NT2/D1 (cell line): ENCODE measurements at regions not wholly inside any gene's neighbourhood (a gene's known extent, or its start where the extent isn't known, plus 50 kb on each side); places are given as distances from the start of the nearest gene placed in this dataset.

ENCODE experiments used
- DNase-seq: peaks from one replicate; pipeline ENCODE4 v3.0.0-alpha.2; 2011; ENCODE audit warnings: low read depth, low spot score
- H3K27me3 ChIP-seq: 2 replicates; pipeline ENCODE4 v1.6.0; 2011; ENCODE audit warnings: mild to moderate bottlenecking; ENCODE audit not compliant: insufficient read length, insufficient read depth
- H3K36me3 ChIP-seq: 2 replicates; pipeline ENCODE4 v1.6.1; 2011; ENCODE audit warnings: mild to moderate bottlenecking, low read length, mixed read lengths; ENCODE audit not compliant: insufficient read depth, insufficient read length
- H3K4me1 ChIP-seq: 2 replicates; pipeline ENCODE4 v1.5.1; 2011; ENCODE audit not compliant: insufficient read depth, insufficient read length
- H3K4me3 ChIP-seq: 2 replicates; pipeline ENCODE4 v1.5.1; 2011; ENCODE audit warnings: low read depth; ENCODE audit not compliant: insufficient read length
- H3K9ac ChIP-seq: 2 replicates; pipeline ENCODE4 v1.6.0; 2011; ENCODE audit warnings: low read depth; ENCODE audit not compliant: insufficient read length
- H3K9me3 ChIP-seq: 2 replicates; pipeline ENCODE4 v1.5.1; 2011; ENCODE audit warnings: mild to moderate bottlenecking, low read length; ENCODE audit not compliant: insufficient read depth
- SUZ12 ChIP-seq: IDR thresholded peaks from 2 replicates; pipeline ENCODE4 v1.6.1; 2011; ENCODE audit not compliant: insufficient read length, insufficient read depth; ENCODE audit errors: extremely low read depth
- YY1 ChIP-seq: IDR thresholded peaks from 2 replicates; pipeline ENCODE4 v1.6.1; 2011; ENCODE audit not compliant: insufficient read length, insufficient read depth
- ZNF274 ChIP-seq: IDR thresholded peaks from 2 replicates; pipeline ENCODE4 v1.6.1; 2011; ENCODE audit warnings: mild to moderate bottlenecking, low read depth, low read length

DNA sequence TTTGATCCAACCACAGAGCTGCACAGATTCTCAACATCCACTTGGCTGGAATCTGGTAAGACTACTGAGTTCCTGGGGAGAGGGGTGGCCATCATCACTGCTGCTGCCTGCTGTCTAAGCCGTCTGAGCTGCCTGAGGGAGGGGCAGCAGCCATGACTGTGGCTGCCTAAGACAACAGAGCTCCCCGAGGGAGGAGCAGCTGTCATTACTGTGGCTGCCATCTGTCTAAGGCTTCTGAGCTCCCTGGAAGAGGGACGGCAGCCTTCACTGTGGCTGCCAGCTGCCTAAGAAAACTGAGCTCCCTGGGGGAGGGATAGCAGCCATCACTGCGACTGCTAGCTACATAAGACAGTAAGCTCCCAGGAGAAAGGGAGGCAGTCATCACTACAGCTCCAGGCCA lies 584.4 kb downstream of the NR4A2 start:
- Histone ChIP-seq H3K9me3 (no peaks in the 10 kb centered on the region), H3K4me3 (no peak overlapping the region), H3K4me1 (no peaks in the 10 kb centered on the region), H3K36me3 (no peaks in the 10 kb centered on the region), H3K9ac (no peak overlapping the region), H3K27me3 (no peaks in the 10 kb centered on the region)
- no peak for DNase-seq
- TF ChIP-seq YY1 = no peak
- no peak for TF ChIP-seq SUZ12
- no peak for TF ChIP-seq ZNF274

DNA sequence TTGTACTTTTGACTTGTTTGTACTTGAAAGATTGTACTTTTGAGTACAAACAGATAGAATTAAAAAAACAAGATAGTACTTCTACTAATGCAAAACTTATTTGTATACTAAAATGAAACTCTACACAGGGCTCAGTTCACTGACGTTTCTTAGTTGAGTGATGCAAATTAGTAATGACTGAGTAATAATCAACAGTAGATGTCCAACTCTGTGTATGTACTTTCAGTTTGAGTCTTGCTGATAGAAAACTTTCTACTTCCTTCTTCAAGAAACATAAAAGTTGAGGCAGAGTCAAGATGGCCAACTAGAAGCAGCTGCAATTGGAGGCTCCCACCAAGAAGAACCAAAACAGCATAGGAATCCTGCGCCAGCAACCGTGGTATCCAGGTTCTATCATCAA lies 585.0 kb downstream of the NR4A2 start:
- DNase-seq = no peak
- no peak for TF ChIP-seq SUZ12
- TF ChIP-seq ZNF274 = no peak
- no peak for TF ChIP-seq YY1
- H3K9ac ChIP-seq = no peak overlapping the region

DNA sequence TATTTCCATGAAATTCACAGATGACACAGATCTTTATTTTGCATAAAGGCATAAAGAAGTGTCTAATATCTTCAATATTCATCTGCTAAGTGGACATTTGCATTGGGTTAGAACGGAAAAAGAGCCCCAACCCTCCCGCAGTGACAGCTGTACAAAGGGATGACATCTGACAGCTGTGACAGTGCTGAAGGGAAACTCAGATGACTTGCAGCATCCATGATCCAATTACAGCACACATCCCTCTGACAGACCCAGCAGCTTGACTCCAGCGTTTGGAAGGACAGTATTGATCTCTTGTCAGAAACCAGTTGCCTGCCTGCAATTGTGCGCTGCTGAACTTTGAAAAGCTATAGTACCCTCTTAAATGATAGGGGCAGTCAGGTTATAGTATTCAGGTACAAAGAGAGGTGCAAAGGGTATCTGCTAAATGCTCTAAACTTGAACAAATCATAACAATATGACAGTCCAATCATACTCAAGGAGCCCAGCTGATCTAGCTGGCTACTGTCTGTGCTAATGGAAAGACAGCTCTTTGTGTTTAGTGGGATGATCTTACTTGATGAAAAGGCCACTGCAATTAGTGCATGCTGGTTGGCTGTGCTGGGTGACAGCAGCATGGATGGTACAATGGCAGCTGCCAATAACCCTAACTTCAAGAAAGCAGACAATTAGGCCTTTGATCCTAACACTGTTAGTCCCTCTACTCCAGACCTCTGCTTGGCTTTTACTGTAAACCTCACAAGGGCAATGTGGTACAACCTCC lies 599.2 kb downstream of the NR4A2 start:
- Histone ChIP-seq H3K4me3 (no peak overlapping the region), H3K9me3 (no peaks in the 10 kb centered on the region), H3K9ac (no peak overlapping the region), H3K36me3 (no peaks in the 10 kb centered on the region), H3K4me1 (peaks cover 2% of the 10 kb centered on the region), H3K27me3 (no peaks in the 10 kb centered on the region)
- DNase-seq = no peak
- TF ChIP-seq SUZ12 (no peak), ZNF274 (no peak), YY1 (no peak)

More for the DNA sequence above, 585.0 kb downstream of the NR4A2 start:
- Histone ChIP-seq H3K36me3 (no peaks in the 10 kb centered on the region), H3K4me1 (no peaks in the 10 kb centered on the region), H3K27me3 (no peaks in the 10 kb centered on the region), H3K4me3 (no peak overlapping the region), H3K9me3 (no peaks in the 10 kb centered on the region)

DNA sequence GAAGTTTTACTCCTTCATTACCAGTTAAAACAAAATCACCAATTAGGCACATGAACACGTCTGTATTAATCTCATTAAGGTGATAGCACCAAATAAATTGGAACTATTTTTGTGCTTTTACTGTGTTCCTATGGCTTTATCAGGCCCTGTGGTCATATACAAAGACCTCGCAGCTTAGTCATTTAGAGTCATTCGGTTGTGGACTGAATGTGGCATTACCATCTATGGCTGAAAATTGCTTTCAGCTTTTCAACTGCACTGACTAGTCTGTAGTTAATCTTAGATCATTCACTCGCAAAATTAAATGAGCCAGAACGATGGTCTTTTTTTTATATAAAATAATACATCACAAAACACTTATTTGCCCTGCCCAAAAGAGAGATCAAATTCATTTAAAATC lies 601.7 kb downstream of the NR4A2 start:
- Histone ChIP-seq H3K27me3 (no peaks in the 10 kb centered on the region), H3K9ac (no peak overlapping the region), H3K36me3 (no peaks in the 10 kb centered on the region), H3K9me3 (no peaks in the 10 kb centered on the region), H3K4me3 (no peak overlapping the region), H3K4me1 (peaks cover 2% of the 10 kb centered on the region)
- TF ChIP-seq SUZ12 (no peak), YY1 (no peak), ZNF274 (no peak)
- DNase-seq = no peak

DNA sequence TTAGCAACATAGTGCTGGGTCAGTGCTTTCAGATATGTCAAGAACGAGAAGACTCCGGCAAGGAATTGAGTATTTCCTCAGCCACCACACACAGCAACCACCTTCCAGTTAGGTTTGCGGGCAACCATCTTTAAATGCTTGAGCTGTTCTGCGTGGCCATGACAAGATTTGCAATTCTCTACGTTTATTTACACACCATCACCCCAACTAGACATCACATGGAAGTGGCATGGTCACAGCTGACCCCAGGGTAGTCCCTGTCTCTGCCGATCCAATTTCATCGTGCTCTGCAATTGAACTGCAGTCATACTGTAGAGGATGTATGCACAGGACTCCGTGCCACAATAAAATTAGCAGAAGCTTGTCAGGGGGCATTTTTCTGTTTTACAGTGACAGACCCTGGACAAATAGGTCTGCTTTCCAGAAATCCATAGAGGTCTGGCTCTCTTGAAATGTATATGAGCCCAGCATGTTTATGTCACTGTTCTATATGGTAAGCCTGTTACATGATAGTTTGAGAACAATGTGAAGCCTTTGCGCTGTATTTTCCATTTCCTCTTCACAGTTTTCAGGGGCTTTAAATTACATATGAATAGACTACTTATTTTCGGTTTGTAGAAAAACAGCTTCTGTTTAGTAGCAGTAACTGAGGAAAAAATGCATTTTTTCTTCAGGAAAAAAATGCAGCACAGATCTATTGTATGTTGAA lies 605.2 kb downstream of the NR4A2 start:
- TF ChIP-seq SUZ12 = no peak
- no peak for TF ChIP-seq YY1
- no peak for TF ChIP-seq ZNF274
- no peak overlapping the region for H3K4me3 ChIP-seq

DNA sequence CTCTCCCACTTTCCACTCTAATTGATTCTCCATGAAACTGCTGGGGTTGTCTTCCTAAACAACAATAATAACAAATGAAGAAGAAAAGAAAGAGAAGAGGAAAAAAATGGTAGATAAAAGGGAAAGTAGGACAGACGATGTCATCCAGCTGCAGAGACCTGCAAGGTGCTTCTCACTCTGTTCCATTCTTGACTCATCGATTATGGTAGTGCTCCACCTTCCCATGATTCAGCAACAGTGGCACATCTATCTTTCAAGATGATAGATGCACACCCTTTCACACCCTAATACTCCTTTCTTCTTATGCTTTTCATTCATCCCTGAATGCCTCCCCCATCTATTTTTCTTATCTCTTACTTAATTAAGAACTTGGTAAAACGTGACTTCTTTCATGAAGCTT lies 610.2 kb downstream of the NR4A2 start:
- H3K27me3 ChIP-seq = no peaks in the 10 kb centered on the region
- H3K9me3 ChIP-seq = no peaks in the 10 kb centered on the region
- H3K4me3 ChIP-seq = no peak overlapping the region
- H3K4me1 ChIP-seq = no peaks in the 10 kb centered on the region
- no peak for TF ChIP-seq ZNF274
- no peak for TF ChIP-seq SUZ12
- TF ChIP-seq YY1 = no peak
- H3K36me3 ChIP-seq = no peaks in the 10 kb centered on the region
- DNase-seq = no peak
- H3K9ac ChIP-seq = no peak overlapping the region

More for the DNA sequence above, 605.2 kb downstream of the NR4A2 start:
- no peaks in the 10 kb centered on the region for H3K9me3 ChIP-seq
- no peaks in the 10 kb centered on the region for H3K27me3 ChIP-seq
- peaks cover 2% of the 10 kb centered on the region for H3K4me1 ChIP-seq
- H3K9ac ChIP-seq = no peak overlapping the region
- DNase-seq = peak; percentile 32
- H3K36me3 ChIP-seq = no peaks in the 10 kb centered on the region

DNA sequence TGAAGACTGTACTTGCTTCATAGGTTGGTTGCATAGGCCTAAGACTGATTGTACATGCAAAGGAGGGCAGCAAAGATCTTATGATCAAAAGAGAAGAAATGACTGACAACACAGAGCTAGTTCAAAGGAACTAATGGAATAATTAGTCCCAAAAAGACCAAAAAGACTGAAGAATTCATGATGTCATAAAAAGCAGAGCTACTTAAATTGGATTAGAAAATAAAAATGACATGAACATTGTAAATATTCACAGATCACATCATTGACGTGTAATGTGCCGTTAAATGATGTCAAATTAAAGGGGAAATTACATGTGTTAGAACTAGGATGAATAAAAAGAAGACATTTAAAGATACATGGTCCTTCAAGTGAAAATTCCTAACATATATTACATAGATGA lies 616.8 kb downstream of the NR4A2 start:
- no peaks in the 10 kb centered on the region for H3K27me3 ChIP-seq
- no peak overlapping the region for H3K9ac ChIP-seq
- H3K4me3 ChIP-seq = no peak overlapping the region
- TF ChIP-seq SUZ12 = no peak
- no peak for TF ChIP-seq ZNF274
- TF ChIP-seq YY1 = no peak
- H3K36me3 ChIP-seq = no peaks in the 10 kb centered on the region
- no peak for DNase-seq
- H3K4me1 ChIP-seq = no peaks in the 10 kb centered on the region
- no peaks in the 10 kb centered on the region for H3K9me3 ChIP-seq
